NB4 (cell line): ENCODE measurements at regions not wholly inside any gene's neighbourhood (a gene's known extent, or its start where the extent isn't known, plus 50 kb on each side); places are given as distances from the start of the nearest gene placed in this dataset.

Experiments
- POLR2A ChIP-seq: IDR thresholded peaks from 2 replicates; pipeline ENCODE4 v1.6.1; 2011; ENCODE audit warnings: mild to moderate bottlenecking; ENCODE audit not compliant: insufficient read length; ENCODE audit errors: extremely low read depth
- TF ChIP-seq, protein P1 (sequence below): IDR thresholded peaks from one replicate; pipeline ENCODE4 v1.5.1; 2012; ENCODE audit warnings: low read depth, low read length
- TF ChIP-seq, protein P2 (sequence below): IDR thresholded peaks from 2 replicates; pipeline ENCODE4 v1.6.1; 2011; ENCODE audit warnings: low read depth, low read length

DNA sequence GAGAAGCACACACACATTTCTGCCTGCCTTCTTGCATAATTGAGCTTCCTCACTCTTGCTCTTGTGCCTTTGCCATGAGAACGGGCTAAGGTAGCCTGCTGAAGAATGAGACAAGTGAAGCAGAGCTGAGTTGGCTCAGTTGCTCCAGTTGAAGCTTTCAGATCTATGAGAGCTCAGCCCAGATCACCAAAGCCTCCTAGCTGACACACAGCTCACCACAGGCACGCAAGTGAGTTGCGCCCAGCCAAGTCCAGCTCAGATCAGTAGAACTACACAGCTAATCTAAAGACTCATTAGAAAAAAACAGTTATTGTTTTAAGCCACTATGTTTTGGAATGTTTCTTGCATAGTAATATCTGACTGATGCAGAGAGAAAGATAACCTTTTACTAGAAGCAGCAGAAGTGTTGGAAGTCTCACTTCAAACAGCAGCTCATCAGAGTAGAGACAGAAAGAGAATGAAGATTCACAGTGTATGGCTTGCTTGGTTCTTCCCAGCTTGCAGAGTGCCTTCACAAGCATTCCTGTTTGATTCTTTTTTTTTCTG, 362.4 kb downstream of the MID1IP1 start:
- TF ChIP-seq POLR2A: no peak
- TF ChIP-seq, protein P1, sequence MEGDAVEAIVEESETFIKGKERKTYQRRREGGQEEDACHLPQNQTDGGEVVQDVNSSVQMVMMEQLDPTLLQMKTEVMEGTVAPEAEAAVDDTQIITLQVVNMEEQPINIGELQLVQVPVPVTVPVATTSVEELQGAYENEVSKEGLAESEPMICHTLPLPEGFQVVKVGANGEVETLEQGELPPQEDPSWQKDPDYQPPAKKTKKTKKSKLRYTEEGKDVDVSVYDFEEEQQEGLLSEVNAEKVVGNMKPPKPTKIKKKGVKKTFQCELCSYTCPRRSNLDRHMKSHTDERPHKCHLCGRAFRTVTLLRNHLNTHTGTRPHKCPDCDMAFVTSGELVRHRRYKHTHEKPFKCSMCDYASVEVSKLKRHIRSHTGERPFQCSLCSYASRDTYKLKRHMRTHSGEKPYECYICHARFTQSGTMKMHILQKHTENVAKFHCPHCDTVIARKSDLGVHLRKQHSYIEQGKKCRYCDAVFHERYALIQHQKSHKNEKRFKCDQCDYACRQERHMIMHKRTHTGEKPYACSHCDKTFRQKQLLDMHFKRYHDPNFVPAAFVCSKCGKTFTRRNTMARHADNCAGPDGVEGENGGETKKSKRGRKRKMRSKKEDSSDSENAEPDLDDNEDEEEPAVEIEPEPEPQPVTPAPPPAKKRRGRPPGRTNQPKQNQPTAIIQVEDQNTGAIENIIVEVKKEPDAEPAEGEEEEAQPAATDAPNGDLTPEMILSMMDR: no peak
- TF ChIP-seq, protein P2, sequence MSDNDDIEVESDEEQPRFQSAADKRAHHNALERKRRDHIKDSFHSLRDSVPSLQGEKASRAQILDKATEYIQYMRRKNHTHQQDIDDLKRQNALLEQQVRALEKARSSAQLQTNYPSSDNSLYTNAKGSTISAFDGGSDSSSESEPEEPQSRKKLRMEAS: no peak
